A549 (cell line): ENCODE measurements at regions not wholly inside any gene's neighbourhood (a gene's known extent, or its start where the extent isn't known, plus 50 kb on each side); places are given as distances from the start of the nearest gene placed in this dataset.

ENCODE experiments used
- ATAC-seq, 2 experiments: fragments of 200-7000 bp in 1 of 2; fragments of >200 bp in 1 of 2; cut with Nextera tagmentation in 1 of 2; cut with Tn5 transposase in 1 of 2; 3 replicates each; pipeline versions ENCODE4 v1.8.0 to v1.9.1; 2018 to 2020; ENCODE audit warnings: mild to moderate bottlenecking in 1 of 2, moderate library complexity in 1 of 2
- CTCF ChIA-PET: fragments of 300-600 bp; sonication (Branson Sonifier 250); formaldehyde crosslinking; extraction: SDS; loops from one replicate; lab custom pipeline; 2021; ENCODE audit warnings: antibody characterized with exemption, inconsistent platforms; lab: Yijun Ruan, JAX
- POLR2A ChIA-PET: fragments of 350-600 bp; formaldehyde crosslinking; extraction: SDS; loops from one replicate; lab custom pipeline; 2021; ENCODE audit warnings: antibody characterized with exemption, inconsistent platforms; lab: Yijun Ruan, JAX
- DNase-seq, 2 experiments: peaks; one replicate each; pipeline versions ENCODE4 v3.0.0 to v3.0.0-alpha.2; 2011 to 2016; ENCODE audit warnings: low read depth in 1 of 2, low spot score in 1 of 2
- FAIRE-seq: peaks from 2 replicates; lab custom pipeline; 2011; peaks lifted over from hg19 to GRCh38; lab: Jason Lieb, UNC
- H3K27ac ChIP-seq, 2 experiments: fragments of >200 bp; sonication (Bioruptor Twin); formaldehyde crosslinking; 3 replicates each; pipeline ENCODE4 v1.5.1; 2016 to 2017
- H3K4me1 ChIP-seq: fragments of >200 bp; sonication (Bioruptor Twin); formaldehyde crosslinking; 3 replicates; pipeline ENCODE4 v1.6.1; 2016
- H3K4me2 ChIP-seq: fragments of >200 bp; sonication (Bioruptor Twin); formaldehyde crosslinking; 3 replicates; pipeline ENCODE4 v1.6.1; 2016
- H3K4me3 ChIP-seq: fragments of >200 bp; sonication (Bioruptor Twin); formaldehyde crosslinking; 3 replicates; pipeline ENCODE4 v1.5.1; 2016
- H3K9me3 ChIP-seq: fragments of >200 bp; sonication (Bioruptor Twin); formaldehyde crosslinking; 3 replicates; pipeline ENCODE4 v1.6.1; 2016
- CEBPB ChIP-seq, 2 experiments: fragments of >200 bp in 1 of 2; sonication (Bioruptor Twin) in 1 of 2; formaldehyde crosslinking in 1 of 2; IDR thresholded peaks; 2 replicates each; pipeline ENCODE4 v1.6.1; 2012 to 2016
- CHD2 ChIP-seq: fragments of 150-350 bp; IDR thresholded peaks from 2 replicates; pipeline ENCODE4 v1.6.1; 2014; ENCODE audit warnings: low read length; ENCODE audit not compliant: partially characterized antibody
- CHD4 ChIP-seq: fragments of 200-600 bp; sonication (generic); IDR thresholded peaks from 2 replicates; pipeline ENCODE4 v1.6.1; 2016; ENCODE audit warnings: antibody characterized with exemption, mild to moderate bottlenecking, borderline replicate concordance
- E2F6 ChIP-seq: IDR thresholded peaks from 2 replicates; pipeline ENCODE4 v1.6.1; 2012; ENCODE audit warnings: low read depth, borderline replicate concordance
- EHF ChIP-seq: fragments of 250-450 bp; sonication (Bioruptor Pico); IDR thresholded peaks from 2 replicates; pipeline ENCODE4 v1.5.0; 2020; ENCODE audit warnings: mild to moderate bottlenecking
- EP300 ChIP-seq, 2 experiments: fragments of >200 bp; sonication (Bioruptor Twin); formaldehyde crosslinking; IDR thresholded peaks; 2 replicates in 1 of 2; 3 replicates in 1 of 2; pipeline ENCODE4 v1.6.1; 2016 to 2017
- HEYL ChIP-seq: fragments of 250-450 bp; sonication (Bioruptor Pico); IDR thresholded peaks from 2 replicates; pipeline ENCODE4 v1.8.0; 2021; ENCODE audit warnings: mild to moderate bottlenecking, moderate library complexity
- HOXB13 ChIP-seq: fragments of 250-450 bp; sonication (Bioruptor Pico); IDR thresholded peaks from 2 replicates; pipeline ENCODE4 v1.5.0; 2020; ENCODE audit warnings: low read depth, mild to moderate bottlenecking, moderate library complexity
- HOXB5 ChIP-seq: fragments of 250-450 bp; sonication (Bioruptor Pico); IDR thresholded peaks from 2 replicates; pipeline ENCODE4 v1.5.0; 2020; ENCODE audit warnings: mild to moderate bottlenecking, moderate library complexity
- JUN ChIP-seq, 2 experiments: fragments of >200 bp; sonication (Bioruptor Twin); formaldehyde crosslinking; IDR thresholded peaks; 2 replicates in 1 of 2; 3 replicates in 1 of 2; pipeline ENCODE4 v1.6.1; 2016 to 2017
- MAZ ChIP-seq: fragments of 150-350 bp; IDR thresholded peaks from 2 replicates; pipeline ENCODE4 v1.6.1; 2014; ENCODE audit warnings: antibody characterized with exemption, low read depth, low read length, borderline replicate concordance
- MYC ChIP-seq: IDR thresholded peaks from 2 replicates; pipeline ENCODE4 v1.6.1; 2012; ENCODE audit warnings: mild to moderate bottlenecking, inconsistent platforms, low read length, improper control_type of control experiment, borderline replicate concordance
- NFE2L2 ChIP-seq: fragments of 150-350 bp; conservative IDR thresholded peaks from 2 replicates; pipeline ENCODE4 v1.6.1; 2014; ENCODE audit warnings: low read length
- NPAS2 ChIP-seq: fragments of 250-450 bp; sonication (Bioruptor Pico); IDR thresholded peaks from 2 replicates; pipeline ENCODE4 v1.8.0; 2022; ENCODE audit warnings: mild to moderate bottlenecking, moderate library complexity, borderline replicate concordance
- POLR2A ChIP-seq: IDR thresholded peaks from 2 replicates; pipeline ENCODE4 v1.6.1; 2012; ENCODE audit warnings: mild to moderate bottlenecking, low read length
- POLR2AphosphoS2 ChIP-seq: conservative IDR thresholded peaks from 2 replicates; pipeline ENCODE4 v1.6.1; 2012; ENCODE audit warnings: low read length, improper control_type of control experiment, inconsistent platforms
- RAD21 ChIP-seq, 2 experiments: fragments of >200 bp in 1 of 2; sonication (Bioruptor Twin) in 1 of 2; formaldehyde crosslinking in 1 of 2; IDR thresholded peaks in 1 of 2; conservative IDR thresholded peaks in 1 of 2; 2 replicates in 1 of 2; 3 replicates in 1 of 2; pipeline ENCODE4 v1.6.1; 2012 to 2018; ENCODE audit warnings: inconsistent platforms in 1 of 2
- RCOR1 ChIP-seq: fragments of 150-350 bp; IDR thresholded peaks from 2 replicates; pipeline ENCODE4 v1.6.1; 2014; ENCODE audit warnings: antibody characterized with exemption, low read length, low read depth
- RFX5 ChIP-seq: fragments of 450-650 bp; IDR thresholded peaks from 2 replicates; pipeline ENCODE4 v1.7.1; 2014; ENCODE audit warnings: antibody characterized with exemption, mild to moderate bottlenecking, moderate library complexity
- RNF2 ChIP-seq: fragments of 200-600 bp; sonication (generic); IDR thresholded peaks from 2 replicates; pipeline ENCODE4 v1.6.1; 2016; ENCODE audit warnings: low read depth, mild to moderate bottlenecking, antibody characterized with exemption, moderate library complexity, borderline replicate concordance
- SMC3 ChIP-seq: fragments of >200 bp; sonication (Bioruptor Twin); formaldehyde crosslinking; IDR thresholded peaks from 3 replicates; pipeline ENCODE4 v1.6.1; 2018; ENCODE audit warnings: inconsistent platforms
- SREBF2 ChIP-seq: fragments of 450-650 bp; IDR thresholded peaks from 2 replicates; pipeline ENCODE4 v1.6.1; 2014; ENCODE audit warnings: mild to moderate bottlenecking, moderate library complexity
- TP53 ChIP-seq: fragments of 250-450 bp; sonication (Bioruptor Pico); IDR thresholded peaks from 2 replicates; pipeline ENCODE4 v1.5.0; 2021; ENCODE audit warnings: mild to moderate bottlenecking, moderate library complexity
- WGBS: methylation state at CpG from one replicate; pipeline ENCODE4 v1.1.6; 2017; ENCODE audit errors: missing lambda C conversion rate; 5-methylcytosine and 5-hydroxymethylcytosine counted together
- TF ChIP-seq, protein P1 (sequence below): fragments of >200 bp; sonication (Bioruptor Twin); formaldehyde crosslinking; IDR thresholded peaks from 2 replicates; pipeline ENCODE4 v1.6.1; 2016
- TF ChIP-seq, protein P2 (sequence below): fragments of >200 bp; sonication (Bioruptor Twin); formaldehyde crosslinking; IDR thresholded peaks from 3 replicates; pipeline ENCODE4 v1.6.1; 2016

DNA sequence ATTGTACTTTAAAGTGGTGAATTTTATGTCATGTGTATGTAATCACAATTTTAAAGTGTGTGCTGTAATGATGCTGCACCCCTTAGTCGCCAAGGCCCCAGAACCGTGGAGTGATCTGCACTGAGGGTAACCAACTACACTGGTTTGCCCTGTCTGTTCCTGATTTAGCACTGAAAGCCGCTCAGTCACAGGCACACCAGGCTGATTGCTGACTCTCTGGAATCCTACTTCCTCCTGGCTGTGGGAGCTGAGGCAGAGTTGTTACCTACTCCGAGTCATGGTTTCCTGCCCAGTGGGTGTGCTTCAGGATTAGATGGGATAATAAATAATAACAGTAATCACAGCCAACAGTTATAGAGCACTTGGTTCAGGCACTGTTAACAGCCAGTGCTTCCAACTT is 645.4 kb downstream of the BCOR start:
- ChIA-PET POLR2A (no interaction called here), CTCF (no interaction called here)
- Histone ChIP-seq H3K4me1 (no peaks in the 10 kb centered on the region), H3K4me2 (no peak overlapping the region), H3K4me3 (no peak overlapping the region), H3K9me3 (0 out of 3 replicates have a peak, but pooled peaks cover 4% of the 10 kb centered on the region), H3K27ac (no peak overlapping the region)
- no peak for FAIRE-seq
- TF ChIP-seq RNF2 (no peak), POLR2AphosphoS2 (no peak), HOXB13 (no peak), NFE2L2 (no peak), RFX5 (no peak), CEBPB (IDR thresholded peaks at IDR 0.05) (no peak), SMC3 (no peak), RCOR1 (no peak)
- TF ChIP-seq, protein P1, sequence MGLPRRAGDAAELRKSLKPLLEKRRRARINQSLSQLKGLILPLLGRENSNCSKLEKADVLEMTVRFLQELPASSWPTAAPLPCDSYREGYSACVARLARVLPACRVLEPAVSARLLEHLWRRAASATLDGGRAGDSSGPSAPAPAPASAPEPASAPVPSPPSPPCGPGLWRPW = no peak
- ATAC-seq = no peak
- WGBS = 55% methylated on average over 4 of the region's 4 CpGs
- DNase-seq = no peak

- ChIA-PET CTCF (no interaction called here), POLR2A (no interaction called here)
- FAIRE-seq (no peak), DNase-seq (no peak), ATAC-seq (no peak)
- Histone ChIP-seq H3K27ac (no peak overlapping the region), H3K9me3 (0 out of 3 replicates have a peak, but pooled peaks cover 4% of the 10 kb centered on the region), H3K4me2 (no peak overlapping the region), H3K4me3 (no peak overlapping the region), H3K4me1 (no peaks in the 10 kb centered on the region)
- TF ChIP-seq SREBF2 = no peak
- TF ChIP-seq MAZ = no peak
- TF ChIP-seq, protein P2, sequence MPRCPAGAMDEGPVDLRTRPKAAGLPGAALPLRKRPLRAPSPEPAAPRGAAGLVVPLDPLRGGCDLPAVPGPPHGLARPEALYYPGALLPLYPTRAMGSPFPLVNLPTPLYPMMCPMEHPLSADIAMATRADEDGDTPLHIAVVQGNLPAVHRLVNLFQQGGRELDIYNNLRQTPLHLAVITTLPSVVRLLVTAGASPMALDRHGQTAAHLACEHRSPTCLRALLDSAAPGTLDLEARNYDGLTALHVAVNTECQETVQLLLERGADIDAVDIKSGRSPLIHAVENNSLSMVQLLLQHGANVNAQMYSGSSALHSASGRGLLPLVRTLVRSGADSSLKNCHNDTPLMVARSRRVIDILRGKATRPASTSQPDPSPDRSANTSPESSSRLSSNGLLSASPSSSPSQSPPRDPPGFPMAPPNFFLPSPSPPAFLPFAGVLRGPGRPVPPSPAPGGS = no peak
- TF ChIP-seq HEYL = no peak
- TF ChIP-seq E2F6 = no peak
- no peak for TF ChIP-seq EP300 (IDR thresholded peaks at IDR 0.05)
- no peak for TF ChIP-seq POLR2A
- TF ChIP-seq MYC = no peak
- TF ChIP-seq RAD21 (conservative IDR thresholded peaks at IDR 0.05 in 1 of 2, IDR thresholded peaks at IDR 0.05 in 1 of 2) = no peak
- TF ChIP-seq CHD2 = no peak
- no peak for TF ChIP-seq EHF (CRISPR knock-in tag)
- no peak for TF ChIP-seq NPAS2
- no peak for TF ChIP-seq CHD4
- TF ChIP-seq TP53 (CRISPR knock-in tag) = no peak
- TF ChIP-seq JUN (IDR thresholded peaks at IDR 0.05) = no peak
- TF ChIP-seq HOXB5 = no peak
- 68% methylated on average over 5 of the region's 5 CpGs for WGBS
Observed at GRCh38 chrX:39453889-39454621, 643.7 kb downstream of the BCOR start.
